Neural crest cell (in vitro differentiated cells): ENCODE measurements at regions not wholly inside any gene's neighbourhood (a gene's known extent, or its start where the extent isn't known, plus 50 kb on each side); places are given as distances from the start of the nearest gene placed in this dataset.
A peak's percentile ranks its signal among the peaks of the same experiment; 100 is the strongest.

Experiments used
- DNase-seq: peaks from one replicate; pipeline ENCODE4 v3.0.0; 2021; ENCODE audit warnings: low read depth, mixed read lengths, low spot score
- H3K27ac Mint-ChIP-seq: one replicate; pipeline ENCODE4 v1.8.0; 2021; ENCODE audit warnings: mild to moderate bottlenecking, mixed read lengths; ENCODE audit not compliant: unreplicated experiment
- H3K27me3 Mint-ChIP-seq: 2 replicates; pipeline ENCODE4 v1.8.0; 2021; ENCODE audit warnings: low read depth, mild to moderate bottlenecking, mixed read lengths
- H3K36me3 Mint-ChIP-seq: 2 replicates; pipeline ENCODE4 v1.8.0; 2021; ENCODE audit warnings: low read depth, mild to moderate bottlenecking, mixed read lengths
- H3K4me1 Mint-ChIP-seq: 2 replicates; pipeline ENCODE4 v1.8.0; 2021; ENCODE audit warnings: mixed read lengths
- H3K4me3 Mint-ChIP-seq: one replicate; pipeline ENCODE4 v1.8.0; 2021; ENCODE audit warnings: mild to moderate bottlenecking, mixed read lengths
- H3K9me3 Mint-ChIP-seq: 2 replicates; pipeline ENCODE4 v1.8.0; 2021; ENCODE audit warnings: mixed read lengths
- TF ChIP-seq, protein P1 (sequence below): fragments of 200-600 bp; sonication (generic); conservative IDR thresholded peaks from 2 replicates; pipeline ENCODE4 v1.5.0; 2021; ENCODE audit warnings: antibody characterized with exemption, mild to moderate bottlenecking

DNA sequence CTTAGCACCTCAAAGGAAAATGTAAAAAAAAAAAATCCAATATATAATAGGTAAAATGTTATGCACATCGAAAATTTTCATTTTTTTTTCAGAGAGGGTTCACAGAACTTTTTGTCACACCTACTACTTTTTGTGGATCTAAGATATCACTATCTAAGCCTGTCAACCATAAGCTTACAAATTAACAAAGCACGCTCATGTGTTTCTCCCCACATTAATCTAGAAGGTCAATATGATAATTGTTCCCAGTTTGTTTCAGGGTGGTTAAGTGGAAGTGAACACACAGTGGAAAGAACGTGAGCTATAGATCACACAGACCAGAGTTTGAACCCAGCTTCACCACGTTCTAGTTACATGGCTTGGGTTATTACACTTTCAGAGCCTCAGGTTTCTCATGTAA, 78.6 kb upstream of the ROBO2 start:
- Mint-ChIP-seq H3K4me1 (no peaks in the 10 kb centered on the region), H3K36me3 (no peaks in the 10 kb centered on the region), H3K27me3 (no peaks in the 10 kb centered on the region), H3K9me3 (no peaks in the 10 kb centered on the region), H3K4me3 (no peak overlapping the region), H3K27ac (no peak overlapping the region)
- TF ChIP-seq, protein P1, sequence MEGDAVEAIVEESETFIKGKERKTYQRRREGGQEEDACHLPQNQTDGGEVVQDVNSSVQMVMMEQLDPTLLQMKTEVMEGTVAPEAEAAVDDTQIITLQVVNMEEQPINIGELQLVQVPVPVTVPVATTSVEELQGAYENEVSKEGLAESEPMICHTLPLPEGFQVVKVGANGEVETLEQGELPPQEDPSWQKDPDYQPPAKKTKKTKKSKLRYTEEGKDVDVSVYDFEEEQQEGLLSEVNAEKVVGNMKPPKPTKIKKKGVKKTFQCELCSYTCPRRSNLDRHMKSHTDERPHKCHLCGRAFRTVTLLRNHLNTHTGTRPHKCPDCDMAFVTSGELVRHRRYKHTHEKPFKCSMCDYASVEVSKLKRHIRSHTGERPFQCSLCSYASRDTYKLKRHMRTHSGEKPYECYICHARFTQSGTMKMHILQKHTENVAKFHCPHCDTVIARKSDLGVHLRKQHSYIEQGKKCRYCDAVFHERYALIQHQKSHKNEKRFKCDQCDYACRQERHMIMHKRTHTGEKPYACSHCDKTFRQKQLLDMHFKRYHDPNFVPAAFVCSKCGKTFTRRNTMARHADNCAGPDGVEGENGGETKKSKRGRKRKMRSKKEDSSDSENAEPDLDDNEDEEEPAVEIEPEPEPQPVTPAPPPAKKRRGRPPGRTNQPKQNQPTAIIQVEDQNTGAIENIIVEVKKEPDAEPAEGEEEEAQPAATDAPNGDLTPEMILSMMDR, result no peak
- no peak for DNase-seq

DNA sequence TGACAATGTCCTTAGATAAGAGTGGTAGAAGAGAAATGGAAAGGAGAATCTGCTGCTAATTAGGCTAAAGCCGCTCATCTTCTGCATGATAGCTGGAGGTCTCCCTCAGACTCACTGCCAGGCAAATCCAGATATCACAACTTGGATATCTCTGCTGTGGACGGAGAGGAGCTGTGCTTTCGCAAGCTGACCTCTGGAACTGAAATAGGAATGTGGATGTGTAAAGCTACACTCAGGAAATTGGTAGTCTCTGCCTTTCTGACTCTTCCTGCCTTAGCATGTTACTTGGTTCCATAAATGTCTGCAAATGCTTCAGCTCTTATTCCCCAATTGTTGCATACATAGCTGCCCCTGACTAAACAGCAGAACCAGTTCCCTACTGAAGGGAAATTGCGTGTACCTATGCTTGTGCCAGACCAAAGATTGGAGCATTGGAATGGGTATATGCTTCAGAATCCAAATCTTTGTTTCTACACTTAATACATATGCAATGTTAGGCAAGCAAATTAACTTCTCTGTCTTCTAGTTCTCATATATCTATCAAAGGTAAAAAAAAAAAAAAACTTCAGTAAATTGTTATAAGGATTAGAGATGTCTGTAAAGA, 74.7 kb upstream of the ROBO2 start:
- TF ChIP-seq, protein P1, result no peak
- Mint-ChIP-seq H3K36me3 (no peaks in the 10 kb centered on the region), H3K9me3 (no peaks in the 10 kb centered on the region), H3K27me3 (no peaks in the 10 kb centered on the region), H3K4me3 (no peak overlapping the region), H3K27ac (no peak overlapping the region), H3K4me1 (peaks cover 13% of the 10 kb centered on the region)
- no peak for DNase-seq

DNA sequence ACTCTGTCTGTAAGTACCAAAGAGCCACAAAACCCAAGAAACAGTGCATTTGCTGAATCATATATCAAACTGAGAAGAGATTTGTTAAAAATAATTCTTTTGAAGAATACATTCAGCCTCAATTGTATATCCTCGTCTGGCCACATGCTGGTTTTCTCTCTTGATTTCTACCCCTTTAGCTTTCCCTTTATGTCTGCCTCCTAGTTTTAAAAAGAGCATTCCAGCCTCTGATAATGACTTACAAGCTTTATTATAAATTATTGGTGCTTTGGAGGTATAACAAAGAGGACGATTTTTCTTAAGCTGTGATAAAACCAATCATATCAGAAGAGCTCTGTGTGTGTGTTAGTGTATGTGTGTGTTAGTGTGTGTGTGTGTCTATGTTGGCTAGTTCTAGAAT, 70.4 kb upstream of the ROBO2 start:
- Mint-ChIP-seq H3K36me3 (no peaks in the 10 kb centered on the region), H3K27ac (peak overlapping the region; percentile 48), H3K4me1 (peaks cover 13% of the 10 kb centered on the region), H3K9me3 (no peaks in the 10 kb centered on the region), H3K27me3 (no peaks in the 10 kb centered on the region), H3K4me3 (no peak overlapping the region)
- TF ChIP-seq, protein P1, result no peak
- DNase-seq, result no peak

DNA sequence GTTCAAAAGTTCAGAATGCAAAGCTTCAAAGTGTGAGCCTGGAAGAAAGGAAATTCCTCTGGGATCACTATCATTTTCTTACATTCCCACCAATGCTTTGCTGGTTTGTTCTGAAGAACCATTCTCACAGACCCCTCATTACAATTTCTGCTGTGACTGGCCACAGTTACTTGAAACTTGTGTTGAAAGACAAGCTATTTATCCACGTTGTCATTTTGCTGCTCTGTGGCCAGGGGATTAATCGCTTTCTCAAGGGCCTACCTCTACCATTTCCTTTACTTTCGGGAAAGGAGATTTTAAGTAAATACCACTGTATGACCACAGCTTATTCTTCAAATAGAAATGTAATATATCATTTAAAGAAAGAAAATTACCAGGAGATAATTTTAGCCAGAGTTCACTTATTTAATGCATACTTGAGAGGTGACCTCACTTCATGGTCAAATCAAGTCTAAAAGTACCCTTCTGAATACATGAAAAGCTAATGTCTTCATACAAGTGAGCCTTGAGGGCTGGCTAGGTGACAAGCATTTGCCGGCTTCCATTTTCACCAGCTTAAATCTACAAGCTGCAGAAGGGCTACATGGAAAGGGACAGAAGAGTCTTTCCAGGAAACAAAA, 69.8 kb upstream of the ROBO2 start:
- H3K36me3 Mint-ChIP-seq, result no peaks in the 10 kb centered on the region
- H3K27ac Mint-ChIP-seq, result no peak overlapping the region
- H3K9me3 Mint-ChIP-seq, result no peaks in the 10 kb centered on the region
- H3K4me1 Mint-ChIP-seq, result peaks cover 13% of the 10 kb centered on the region
- DNase-seq, result no peak
- no peaks in the 10 kb centered on the region for H3K27me3 Mint-ChIP-seq
- H3K4me3 Mint-ChIP-seq, result no peak overlapping the region
- TF ChIP-seq, protein P1, result no peak

DNA sequence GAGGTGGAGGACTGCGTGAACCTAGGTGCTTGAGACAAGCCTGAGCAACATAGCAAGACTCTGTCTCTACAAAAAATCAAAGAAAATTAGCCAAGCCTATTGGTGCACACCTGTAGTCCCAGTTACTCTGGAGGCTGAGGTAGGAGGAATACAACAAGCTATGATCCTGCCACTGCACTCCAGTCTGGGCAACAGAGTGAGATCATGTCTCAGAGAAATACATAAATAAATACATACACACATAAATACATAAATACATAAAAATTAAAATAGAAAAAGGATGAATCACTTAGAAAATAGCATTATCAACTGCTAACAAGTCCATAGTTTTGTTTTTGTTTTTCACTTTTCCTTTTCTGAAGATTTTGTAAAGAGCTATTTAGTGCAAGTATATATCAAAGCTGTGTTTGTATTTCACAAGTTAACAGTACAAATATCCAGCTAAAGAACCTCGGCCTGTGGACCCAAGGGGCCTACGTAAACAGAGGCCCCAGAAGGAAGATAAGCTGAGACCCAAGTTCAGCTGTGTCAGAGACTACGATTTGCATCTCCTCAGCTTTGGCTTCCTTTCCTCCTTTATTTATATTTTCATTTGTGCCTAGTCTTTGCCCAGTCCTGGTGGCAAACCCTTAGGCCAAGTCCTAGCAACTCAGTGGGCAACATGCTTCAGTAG, 67.1 kb upstream of the ROBO2 start:
- Mint-ChIP-seq H3K9me3 (no peaks in the 10 kb centered on the region), H3K4me3 (no peak overlapping the region), H3K27ac (no peak overlapping the region), H3K4me1 (peaks cover 17% of the 10 kb centered on the region), H3K36me3 (no peaks in the 10 kb centered on the region), H3K27me3 (no peaks in the 10 kb centered on the region)
- TF ChIP-seq, protein P1, result no peak
- no peak for DNase-seq
